Hepatocyte (in vitro differentiated cells): ENCODE measurements at regions not wholly inside any gene's neighbourhood (a gene's known extent, or its start where the extent isn't known, plus 50 kb on each side); places are given as distances from the start of the nearest gene placed in this dataset.

Experiments
- CTCF ChIP-seq: fragments of 200-600 bp; sonication (generic); IDR thresholded peaks from 2 replicates; pipeline ENCODE4 v1.5.1; 2016; ENCODE audit warnings: antibody characterized with exemption, mild to moderate bottlenecking; ENCODE audit not compliant: poor library complexity
- EZH2 ChIP-seq: fragments of 200-600 bp; sonication (generic); IDR thresholded peaks from 2 replicates; pipeline ENCODE4 v1.6.1; 2016; ENCODE audit warnings: antibody characterized with exemption, mild to moderate bottlenecking, borderline replicate concordance
- EZH2phosphoT487 ChIP-seq: fragments of 200-600 bp; sonication (generic); IDR thresholded peaks from one replicate; pipeline ENCODE4 v1.6.1; 2018; ENCODE audit warnings: antibody characterized with exemption, mild to moderate bottlenecking, low read depth, moderate library complexity; ENCODE audit not compliant: unreplicated experiment, severe bottlenecking

GRCh38 chr7:36062154-36062815 lies 90.8 kb upstream of the EEPD1 start:
- TF ChIP-seq CTCF: no peak
- no peak for TF ChIP-seq EZH2
- TF ChIP-seq EZH2phosphoT487: no peak
